GM18511 (cell line): ENCODE measurements at regions not wholly inside any gene's neighbourhood (a gene's known extent, or its start where the extent isn't known, plus 50 kb on each side); places are given as distances from the start of the nearest gene placed in this dataset.

Experiments
- ATAC-seq: cut with Tn5 transposase; IDR thresholded peaks from one replicate; pipeline ENCODE4 v1.9.1; 2021; ENCODE audit warnings: mild to moderate bottlenecking, moderate library complexity; ENCODE audit not compliant: unreplicated experiment

DNA sequence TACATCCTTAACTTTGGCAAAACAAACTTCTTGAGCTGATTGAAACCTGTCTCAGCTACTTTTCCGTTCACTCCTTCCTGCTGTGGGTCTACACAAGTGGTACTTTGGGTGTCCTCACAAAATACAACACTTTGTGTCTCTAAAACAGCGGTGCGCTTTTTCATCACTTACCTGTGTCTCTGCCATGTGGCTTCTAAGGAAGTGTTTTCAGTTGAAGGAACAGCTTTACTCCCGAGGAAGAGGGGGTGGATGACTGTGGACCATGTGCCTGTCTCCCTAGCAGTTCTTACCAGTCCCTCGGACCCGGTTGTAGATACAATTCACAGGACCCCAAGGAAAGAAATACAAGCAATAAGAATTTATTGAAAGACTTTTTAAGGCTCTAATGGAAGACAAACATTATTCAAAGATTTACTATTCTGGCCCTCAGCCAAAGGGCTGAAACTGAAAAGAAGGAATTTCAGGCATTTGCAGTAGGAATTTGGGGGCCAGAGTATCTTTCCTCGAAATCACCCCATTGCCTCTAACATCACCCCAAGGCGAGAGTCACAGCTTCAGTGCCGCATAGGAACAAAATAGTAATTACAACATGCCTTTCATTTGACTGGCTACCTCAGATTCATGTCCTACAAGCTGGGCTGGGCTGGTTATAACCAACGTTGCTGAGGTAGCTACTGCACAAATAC is 246.3 kb downstream of the ACTR3B start:
- no peak for ATAC-seq

- ATAC-seq: no peak
Observed at GRCh38 chr7:153006452-153006851, 246.9 kb downstream of the ACTR3B start.

DNA sequence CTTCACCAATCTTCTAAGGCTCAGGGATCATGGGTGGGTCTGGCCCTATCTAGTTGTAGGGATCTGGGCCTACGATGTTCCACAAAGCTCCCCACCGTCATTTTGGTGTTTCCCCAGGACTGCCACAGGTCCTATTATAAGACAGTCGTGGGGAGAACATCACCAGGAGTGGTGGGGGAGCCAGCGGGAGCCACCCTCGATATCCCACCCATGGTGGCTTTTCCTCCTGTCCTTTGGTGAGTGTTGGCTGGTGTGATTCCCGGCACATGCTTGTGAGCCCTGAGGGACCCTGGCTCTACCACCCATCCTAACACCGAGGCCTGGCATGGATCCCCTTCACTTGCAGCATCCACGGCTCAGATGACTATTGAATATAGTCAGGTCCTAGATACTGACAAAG is 247.4 kb downstream of the ACTR3B start:
- no peak for ATAC-seq

DNA sequence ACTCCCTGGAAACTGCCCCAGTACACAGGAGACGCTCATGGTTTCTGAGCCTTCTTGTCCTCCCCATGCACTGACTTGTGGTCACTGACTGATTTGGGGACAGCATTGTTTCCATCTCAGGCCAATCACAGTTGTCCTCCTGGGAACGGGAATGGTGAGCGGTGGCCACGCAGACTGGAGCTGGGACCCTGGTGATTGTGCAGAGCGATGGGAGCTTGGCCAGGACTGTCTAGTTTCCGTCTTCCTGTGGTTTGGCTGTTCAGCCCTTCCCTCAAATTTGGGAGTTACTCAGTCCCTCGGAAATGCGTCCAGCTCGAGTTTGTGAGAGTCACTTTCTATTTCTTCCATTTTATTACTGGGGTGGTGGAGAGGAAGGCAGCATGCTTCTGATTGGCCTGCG is 250.9 kb downstream of the ACTR3B start:
- ATAC-seq: no peak

DNA sequence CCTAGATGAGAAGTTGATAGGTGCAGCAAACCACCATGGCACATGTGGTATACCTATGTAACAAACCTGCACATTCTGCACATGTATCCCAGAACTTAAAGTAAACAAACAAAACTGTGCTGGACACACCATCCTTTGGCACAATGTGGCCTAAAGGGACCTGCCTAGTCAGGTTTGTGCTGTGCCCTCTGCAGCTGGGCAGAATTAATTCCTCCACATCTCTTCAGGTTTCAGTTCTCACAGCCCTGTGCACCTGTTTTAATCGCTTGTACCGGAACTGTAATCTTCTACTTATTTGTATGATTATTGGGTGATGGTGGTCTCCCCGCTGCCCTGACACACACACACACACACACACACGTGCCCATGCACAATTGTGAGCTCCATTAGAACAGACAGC is 252.7 kb downstream of the ACTR3B start:
- ATAC-seq: no peak

DNA sequence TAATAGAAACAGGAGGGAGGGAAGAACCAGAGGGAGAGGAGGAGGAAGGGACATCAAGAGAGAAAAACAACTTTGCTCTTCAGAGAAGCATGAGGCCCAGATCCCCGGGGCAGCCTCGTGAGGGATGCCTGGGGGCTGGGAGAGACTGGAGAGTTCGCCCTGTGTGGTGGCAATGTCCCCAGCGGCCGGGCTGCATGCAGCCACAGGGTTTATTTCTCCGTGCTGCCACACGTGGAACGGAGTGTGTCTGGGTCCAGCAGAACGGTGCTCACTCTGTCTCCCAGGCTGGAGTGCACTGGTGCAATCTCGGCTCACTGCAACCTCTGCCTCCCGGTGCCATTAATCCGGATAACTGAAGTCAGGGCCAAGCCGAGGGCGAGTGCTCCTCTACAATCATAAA is 257.7 kb downstream of the ACTR3B start:
- ATAC-seq: no peak

- no peak for ATAC-seq
Observed at GRCh38 chr7:153021542-153021941, 262.0 kb downstream of the ACTR3B start.

DNA sequence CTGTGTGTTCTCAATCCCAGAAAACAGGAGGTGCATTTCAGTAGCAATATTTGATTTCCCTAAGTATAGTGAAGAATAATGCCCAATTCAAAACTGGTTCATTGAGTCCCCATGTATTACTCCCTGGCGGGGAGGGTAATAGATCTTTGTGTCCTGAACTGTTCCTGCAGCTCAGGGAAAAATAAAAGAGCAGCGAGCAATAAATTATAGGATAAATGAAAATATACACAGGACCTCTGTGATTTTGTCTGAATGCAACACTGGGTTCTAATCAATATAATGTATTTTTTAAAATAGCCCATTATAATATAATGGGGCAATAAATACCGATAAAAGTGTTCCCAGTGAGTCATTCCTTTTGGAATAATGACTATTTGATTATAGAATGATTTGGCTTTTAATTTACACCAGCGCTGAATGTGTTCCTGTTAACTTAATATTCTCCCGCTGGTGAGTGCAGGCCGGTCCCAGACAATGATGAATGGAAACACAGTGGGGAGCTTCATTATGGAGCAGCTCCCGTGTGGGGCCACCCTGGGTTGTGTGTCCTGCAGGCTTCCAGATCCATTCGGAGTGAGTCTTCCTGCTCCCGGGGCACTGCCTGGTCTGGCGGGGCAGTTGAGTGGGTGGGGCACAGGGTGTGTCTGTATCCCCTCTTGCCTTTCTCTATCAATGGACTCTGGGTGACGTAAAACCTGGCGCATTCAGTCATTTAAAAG is 263.1 kb downstream of the ACTR3B start:
- no peak for ATAC-seq

DNA sequence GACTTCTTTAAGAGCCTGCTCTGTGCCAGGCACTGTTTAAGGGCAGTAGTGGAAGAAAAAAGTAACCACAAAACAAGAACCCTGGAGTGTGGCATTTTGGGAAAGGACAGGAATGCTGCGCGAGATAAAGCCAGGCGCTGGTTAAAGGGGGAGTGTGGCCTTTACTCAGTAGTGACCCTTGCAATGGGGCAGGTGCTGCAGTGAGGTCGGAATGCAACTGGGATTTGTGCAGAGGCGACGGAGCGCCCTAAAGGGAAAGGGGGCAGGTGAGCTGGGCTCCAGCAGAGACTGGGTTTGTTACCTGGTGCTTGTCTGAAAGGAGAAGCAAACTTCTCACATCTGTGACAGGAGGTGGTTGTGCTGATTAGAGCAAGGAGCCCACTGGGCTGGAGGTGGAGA is 263.6 kb downstream of the ACTR3B start:
- ATAC-seq: no peak

DNA sequence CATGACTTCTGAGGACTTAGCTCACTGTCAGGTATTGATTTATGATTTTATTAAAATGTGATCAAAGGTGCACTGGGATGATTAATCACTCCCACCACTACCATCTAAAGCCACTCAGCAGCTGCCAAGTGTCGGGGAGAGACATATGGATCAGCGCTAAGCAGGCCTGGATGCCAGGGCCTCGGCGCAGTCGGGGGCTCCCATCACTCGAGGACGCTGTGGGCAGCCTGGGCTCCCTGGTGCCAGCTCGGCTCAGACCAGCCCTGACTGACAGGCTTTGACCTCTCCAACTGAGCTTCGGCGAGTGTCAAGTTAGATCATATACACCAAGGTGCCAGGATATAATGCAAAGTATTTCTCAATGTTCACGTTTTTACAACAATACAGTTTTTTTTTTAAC is 267.7 kb downstream of the ACTR3B start:
- ATAC-seq: no peak

GRCh38 chr7:153027904-153028303 is 268.4 kb downstream of the ACTR3B start:
- no peak for ATAC-seq

DNA sequence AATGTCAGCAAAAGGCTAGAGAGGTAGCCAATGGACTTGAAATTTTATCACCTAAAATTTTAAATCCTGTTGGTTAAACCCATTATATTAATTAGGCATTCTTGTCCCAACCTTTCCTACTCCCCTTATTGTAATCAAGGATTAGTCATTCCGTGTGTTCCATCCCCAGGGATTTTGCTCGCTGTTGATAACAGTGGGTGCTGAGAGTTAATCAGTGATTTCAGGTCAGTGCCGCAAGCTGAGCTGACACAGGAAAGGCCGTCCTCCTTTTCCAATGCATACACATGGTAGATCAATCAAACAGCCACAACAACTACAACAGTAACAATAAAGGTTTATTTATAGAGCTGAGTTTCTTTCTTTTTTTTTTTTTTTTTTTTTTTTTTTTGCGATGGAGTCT is 271.4 kb downstream of the ACTR3B start:
- no peak for ATAC-seq

DNA sequence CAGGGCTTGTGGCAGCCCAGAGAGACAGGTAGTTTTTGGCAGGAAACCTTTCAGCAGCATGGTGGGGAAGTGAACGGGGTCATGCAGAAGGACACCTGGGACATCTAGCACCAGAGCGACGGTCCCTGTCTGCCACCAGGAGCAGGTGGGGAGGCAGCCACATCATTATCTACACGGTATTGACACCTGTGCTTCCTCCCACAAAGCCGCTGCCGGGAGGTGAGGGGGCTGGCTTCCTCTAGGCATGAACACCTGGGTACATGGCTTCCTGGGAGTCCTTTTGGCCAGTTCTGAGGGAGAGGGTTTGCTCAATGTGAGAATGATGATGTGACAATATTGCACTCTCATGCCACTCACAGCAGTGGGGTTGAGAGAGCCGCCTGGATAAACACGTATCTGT is 275.2 kb downstream of the ACTR3B start:
- ATAC-seq: no peak

DNA sequence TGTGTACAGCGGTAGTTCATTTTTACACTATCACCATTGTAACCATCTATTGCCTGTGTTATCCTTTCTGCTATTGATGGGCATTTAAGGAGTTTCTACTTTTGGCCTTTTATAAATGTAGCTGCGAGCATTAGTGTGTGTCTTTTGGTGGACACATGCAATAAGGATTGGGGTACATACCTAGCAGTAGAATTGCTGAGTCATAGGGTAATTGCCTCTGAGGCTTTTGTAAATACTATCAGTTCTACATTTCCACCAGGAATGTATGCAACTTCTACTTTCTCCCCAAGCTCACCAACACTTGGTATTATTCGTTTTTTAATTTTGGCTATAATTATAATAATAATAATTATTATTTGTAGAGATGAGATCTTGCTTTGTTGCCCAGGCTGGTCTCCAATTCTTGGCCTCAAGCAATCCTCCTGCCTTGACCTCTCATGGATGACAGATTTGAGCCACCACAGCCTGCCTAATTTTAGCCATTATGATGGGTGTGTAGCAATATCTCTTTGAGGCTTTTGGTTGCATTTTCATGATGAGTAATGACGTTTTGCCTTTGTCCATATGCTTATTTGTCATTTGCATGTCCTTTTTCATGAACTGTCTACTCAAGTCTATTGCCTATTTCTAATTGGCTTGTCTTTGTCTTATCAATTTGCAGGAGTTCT is 277.0 kb downstream of the ACTR3B start:
- no peak for ATAC-seq

- no peak for ATAC-seq
Observed at GRCh38 chr7:153043440-153043839, 283.9 kb downstream of the ACTR3B start.

- no peak for ATAC-seq
Observed at GRCh38 chr7:153044981-153045380, 285.4 kb downstream of the ACTR3B start.

- no peak for ATAC-seq
Observed at GRCh38 chr7:153047079-153047959, 287.8 kb downstream of the ACTR3B start.

- no peak for ATAC-seq
Observed at GRCh38 chr7:153052206-153052605, 292.7 kb downstream of the ACTR3B start.

DNA sequence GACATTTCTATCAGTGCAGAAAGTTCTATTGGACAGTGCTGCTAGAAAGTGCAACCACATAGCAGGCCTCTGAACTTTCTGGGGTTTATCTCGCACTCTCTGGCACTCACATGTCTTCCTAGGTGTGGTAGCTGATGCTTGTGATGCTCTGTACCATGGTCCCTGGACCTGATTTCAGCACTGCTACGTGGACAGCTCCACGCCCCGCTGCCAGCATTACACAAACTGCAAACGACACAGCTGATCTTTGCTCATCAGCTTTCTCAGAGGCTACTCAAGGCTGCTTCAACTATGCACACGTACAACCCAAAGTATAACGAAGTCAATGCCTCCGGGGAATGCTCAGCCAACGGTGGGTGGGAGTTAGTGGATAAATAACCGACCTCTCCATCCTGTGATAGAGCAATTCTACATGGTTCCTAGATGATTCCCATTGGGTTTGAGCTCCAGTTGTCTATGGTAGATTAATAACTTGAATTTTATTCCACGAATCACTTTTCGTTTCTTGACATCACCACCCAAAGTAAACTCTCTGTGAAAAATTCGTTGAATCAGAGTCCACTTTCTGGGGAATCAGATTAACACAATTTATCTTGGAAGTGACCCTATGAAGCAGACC is 302.5 kb downstream of the ACTR3B start:
- ATAC-seq: no peak

DNA sequence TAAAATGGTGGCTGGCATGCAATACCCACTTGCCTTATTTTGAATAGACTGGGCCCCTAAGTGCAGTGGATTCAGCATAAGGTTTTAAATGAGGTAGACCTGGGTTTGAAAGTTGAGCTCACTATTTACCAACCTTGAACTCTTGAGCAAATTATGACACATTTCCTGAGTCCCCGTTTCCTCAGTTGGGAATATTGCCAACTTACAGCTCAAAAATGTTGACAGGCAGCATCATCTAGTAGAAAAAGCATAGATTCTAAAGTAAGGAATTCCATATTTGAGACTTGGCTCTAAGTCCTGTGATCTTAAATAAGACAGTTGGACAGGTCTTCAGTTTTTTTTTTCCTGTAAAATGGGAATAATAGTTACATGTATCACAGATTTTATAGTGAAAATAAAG is 305.5 kb downstream of the ACTR3B start:
- ATAC-seq: no peak

- no peak for ATAC-seq
Observed at GRCh38 chr7:153066711-153067110, 307.2 kb downstream of the ACTR3B start.
